Endothelial cell of umbilical vein (primary cell): ENCODE measurements at regions not wholly inside any gene's neighbourhood (a gene's known extent, or its start where the extent isn't known, plus 50 kb on each side); places are given as distances from the start of the nearest gene placed in this dataset.

Experiments used
- BruUV-seq: library from RNA; stranded (reverse); fragments of 400-500 nt; replicated peaks from 2 replicates; lab custom pipeline; 2021; lab: Mats Ljungman, UMichigan
- CTCF ChIA-PET: fragments of 300-600, 350-600 bp; sonication (Branson Sonifier 250); formaldehyde crosslinking; loops from one replicate; lab custom pipeline; 2021; ENCODE audit warnings: antibody characterized with exemption, inconsistent platforms; lab: Charles Lee
- POLR2A ChIA-PET: fragments of 300-600, 350-600 bp; sonication (Branson Sonifier 250); formaldehyde crosslinking; loops from one replicate; lab custom pipeline; 2021; ENCODE audit warnings: antibody characterized with exemption, inconsistent platforms; lab: Charles Lee
- DNase-seq: peaks from one replicate; pipeline ENCODE4 v3.0.0-alpha.2; 2011; ENCODE audit warnings: low read depth, low spot score
- FAIRE-seq: peaks from 2 replicates; lab custom pipeline; 2011; peaks lifted over from hg19 to GRCh38; lab: Jason Lieb, UNC
- H2AFZ ChIP-seq: 2 replicates; pipeline ENCODE4 v1.6.0; 2012; ENCODE audit warnings: low read depth, low read length, control low read depth, inconsistent platforms
- H3K27ac ChIP-seq: 2 replicates; pipeline ENCODE4 v1.5.1; 2011; ENCODE audit warnings: low read depth, mild to moderate bottlenecking, control low read depth, low read length, moderate library complexity; ENCODE audit not compliant: insufficient read depth
- H3K27me3 ChIP-seq, 2 experiments: 2 replicates each; pipeline versions ENCODE4 v1.6.0 to v1.6.1; 2011; ENCODE audit warnings: low read length in 2 of 2, mixed read lengths in 1 of 2; ENCODE audit not compliant: control insufficient read depth in 2 of 2, insufficient read depth in 2 of 2
- H3K36me3 ChIP-seq, 2 experiments: 2 replicates in 1 of 2; 3 replicates in 1 of 2; pipeline ENCODE4 v1.5.1; 2011; ENCODE audit warnings: low read length in 2 of 2, mild to moderate bottlenecking in 1 of 2, moderate library complexity in 1 of 2; ENCODE audit not compliant: control insufficient read depth in 2 of 2, insufficient read depth in 2 of 2; ENCODE audit errors: extremely low read depth in 1 of 2
- H3K4me1 ChIP-seq: 3 replicates; pipeline ENCODE4 v1.5.1; 2011; ENCODE audit warnings: mild to moderate bottlenecking, low read length; ENCODE audit not compliant: control insufficient read depth, insufficient read depth; ENCODE audit errors: extremely low read depth
- H3K4me2 ChIP-seq: 2 replicates; pipeline ENCODE4 v1.6.1; 2011; ENCODE audit warnings: low read length, control low read depth, mixed read lengths; ENCODE audit not compliant: insufficient read depth
- H3K4me3 ChIP-seq, 3 experiments: fragments of 200-600 bp in 1 of 3; sonication (generic), shearing (Covaris generic) in 1 of 3; replicated peaks in 1 of 3; 2 replicates each; pipeline ENCODE4 v1.5.1; 2011 to 2016; ENCODE audit warnings: control low read depth in 3 of 3, low read length in 3 of 3, mild to moderate bottlenecking in 2 of 3, inconsistent platforms in 1 of 3, low read depth in 1 of 3, moderate library complexity in 1 of 3; ENCODE audit not compliant: insufficient read depth in 1 of 3
- H3K79me2 ChIP-seq: 2 replicates; pipeline ENCODE4 v1.6.0; 2012; ENCODE audit warnings: low read length, inconsistent platforms; ENCODE audit not compliant: control insufficient read depth, insufficient read depth
- H3K9ac ChIP-seq: replicated peaks from 2 replicates; pipeline ENCODE3; 2011; ENCODE audit warnings: low read length, control low read depth; ENCODE audit not compliant: insufficient read depth; ENCODE audit errors: extremely low read depth
- H3K9me1 ChIP-seq: replicated peaks from 3 replicates; pipeline ENCODE4 v1.6.0; 2011; ENCODE audit warnings: mild to moderate bottlenecking, low read length; ENCODE audit not compliant: control insufficient read depth, insufficient read depth; ENCODE audit errors: extremely low read depth
- H3K9me3 ChIP-seq: replicated peaks from 2 replicates; pipeline ENCODE4 v1.5.1; 2012; ENCODE audit warnings: low read length, inconsistent platforms; ENCODE audit not compliant: control insufficient read depth, insufficient read depth
- H4K20me1 ChIP-seq: replicated peaks from 2 replicates; pipeline ENCODE3; 2011; ENCODE audit warnings: mild to moderate bottlenecking, low read length; ENCODE audit not compliant: control insufficient read depth, insufficient read depth; ENCODE audit errors: extremely low read depth
- EZH2 ChIP-seq: IDR thresholded peaks from 2 replicates; pipeline ENCODE4 v1.6.1; 2012; ENCODE audit warnings: borderline replicate concordance, low read depth, mild to moderate bottlenecking, moderate library complexity, low read length, inconsistent platforms; ENCODE audit not compliant: severe bottlenecking
- FOS ChIP-seq: IDR thresholded peaks from 2 replicates; pipeline ENCODE4 v1.6.1; 2011; ENCODE audit warnings: mild to moderate bottlenecking, low read length, moderate library complexity, borderline replicate concordance; ENCODE audit not compliant: insufficient read depth
- GATA2 ChIP-seq: IDR thresholded peaks from 2 replicates; pipeline ENCODE4 v1.7.0; 2011; ENCODE audit warnings: low read depth, mild to moderate bottlenecking, moderate library complexity, mixed read lengths, low read length; ENCODE audit not compliant: insufficient read length, insufficient read depth
- JUN ChIP-seq: IDR thresholded peaks from 2 replicates; pipeline ENCODE4 v1.6.1; 2011; ENCODE audit warnings: borderline replicate concordance, low read depth; ENCODE audit not compliant: insufficient read length, insufficient read depth
- MYC ChIP-seq: IDR thresholded peaks from one replicate; pipeline ENCODE4 v1.6.1; 2011; ENCODE audit warnings: mild to moderate bottlenecking, low read depth, low read length
- POLR2A ChIP-seq: IDR thresholded peaks from 2 replicates; pipeline ENCODE4 v1.6.1; 2012; ENCODE audit warnings: low read depth, mild to moderate bottlenecking, control low read depth, low read length
- POLR2AphosphoS5 ChIP-seq: IDR thresholded peaks from 2 replicates; pipeline ENCODE4 v1.6.1; 2012; ENCODE audit warnings: low read depth, mild to moderate bottlenecking, control low read depth, low read length, moderate library complexity; ENCODE audit not compliant: insufficient read depth
- dilution Hi-C: fragments of 300-500 bp; cut with MboI; formaldehyde crosslinking; loops from one replicate; pipeline ENCODE4 v1.15.0; 2019; ENCODE audit warnings: low sequenced_read_pairs; ENCODE audit not compliant: extremely low pct_ligation_motif_present
- intact Hi-C: fragments of 100-400 bp; cut with micrococcal nuclease; formaldehyde crosslinking; loops from one replicate; pipeline ENCODE4 v1.10.0; 2022
- TF ChIP-seq, protein P1 (sequence below), 2 donors: IDR thresholded peaks; 1 replicate in 1 of 2; 2 replicates in 1 of 2; pipeline ENCODE4 v1.5.1; 2011; ENCODE audit warnings: low read length in 2 of 2, mild to moderate bottlenecking in 2 of 2, moderate library complexity in 2 of 2, control low read depth in 1 of 2, inconsistent platforms in 1 of 2, low read depth in 1 of 2; ENCODE audit not compliant: insufficient read depth in 1 of 2; ENCODE audit errors: extremely low read depth in 1 of 2
- TF ChIP-seq, protein P2 (sequence below): IDR thresholded peaks from 2 replicates; pipeline ENCODE4 v1.6.1; 2011; ENCODE audit not compliant: insufficient read depth, insufficient read length

DNA sequence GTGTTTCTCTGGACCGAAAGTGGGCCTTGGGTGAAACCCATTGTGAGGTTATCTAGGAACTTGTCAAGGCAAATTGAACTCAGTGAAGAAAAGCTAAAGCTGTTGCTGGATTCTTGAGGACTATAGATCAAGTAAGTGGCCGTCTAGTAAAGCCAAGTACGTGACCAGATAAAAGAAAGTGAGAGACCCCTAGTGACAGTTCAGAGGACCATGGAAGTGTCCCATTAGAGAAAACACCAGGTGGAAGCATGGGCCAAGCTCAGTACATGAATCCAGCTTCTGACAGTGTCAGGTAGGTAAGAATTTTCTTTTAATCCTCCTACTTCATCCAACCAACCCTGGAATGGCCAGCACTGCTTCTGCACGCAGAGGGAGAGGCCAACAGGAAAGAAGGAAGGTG, 349.3 kb upstream of the RGMA start:
- Histone ChIP-seq H3K4me2 (no peak overlapping the region), H3K4me1 (no peaks in the 10 kb centered on the region), H3K9me1 (no peaks in the 10 kb centered on the region), H3K4me3 (no peak overlapping the region), H3K9ac (no peak overlapping the region), H3K79me2 (no peaks in the 10 kb centered on the region), H3K36me3 (no peaks in the 10 kb centered on the region), H3K27me3 (no peaks in the 10 kb centered on the region), H2AFZ (no peak overlapping the region), H3K27ac (no peak overlapping the region), H4K20me1 (no peaks in the 10 kb centered on the region), H3K9me3 (peaks cover 4% of the 10 kb centered on the region)
- intact Hi-C loops (no loop called here), dilution Hi-C loops (no loop called here)
- ChIA-PET POLR2A (no interaction called here), CTCF (no interaction called here)
- no TSS peak for BruUV-seq
- DNase-seq: no peak
- FAIRE-seq: no peak
- TF ChIP-seq JUN: no peak
- TF ChIP-seq, protein P1, sequence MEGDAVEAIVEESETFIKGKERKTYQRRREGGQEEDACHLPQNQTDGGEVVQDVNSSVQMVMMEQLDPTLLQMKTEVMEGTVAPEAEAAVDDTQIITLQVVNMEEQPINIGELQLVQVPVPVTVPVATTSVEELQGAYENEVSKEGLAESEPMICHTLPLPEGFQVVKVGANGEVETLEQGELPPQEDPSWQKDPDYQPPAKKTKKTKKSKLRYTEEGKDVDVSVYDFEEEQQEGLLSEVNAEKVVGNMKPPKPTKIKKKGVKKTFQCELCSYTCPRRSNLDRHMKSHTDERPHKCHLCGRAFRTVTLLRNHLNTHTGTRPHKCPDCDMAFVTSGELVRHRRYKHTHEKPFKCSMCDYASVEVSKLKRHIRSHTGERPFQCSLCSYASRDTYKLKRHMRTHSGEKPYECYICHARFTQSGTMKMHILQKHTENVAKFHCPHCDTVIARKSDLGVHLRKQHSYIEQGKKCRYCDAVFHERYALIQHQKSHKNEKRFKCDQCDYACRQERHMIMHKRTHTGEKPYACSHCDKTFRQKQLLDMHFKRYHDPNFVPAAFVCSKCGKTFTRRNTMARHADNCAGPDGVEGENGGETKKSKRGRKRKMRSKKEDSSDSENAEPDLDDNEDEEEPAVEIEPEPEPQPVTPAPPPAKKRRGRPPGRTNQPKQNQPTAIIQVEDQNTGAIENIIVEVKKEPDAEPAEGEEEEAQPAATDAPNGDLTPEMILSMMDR (IDR thresholded peaks at IDR 0.05; ENCODE audit: extremely low read depth in 1 of 2, insufficient read depth in 1 of 2, low read depth in 1 of 2, low read length in 2 of 2): no peak
- TF ChIP-seq, protein P2, sequence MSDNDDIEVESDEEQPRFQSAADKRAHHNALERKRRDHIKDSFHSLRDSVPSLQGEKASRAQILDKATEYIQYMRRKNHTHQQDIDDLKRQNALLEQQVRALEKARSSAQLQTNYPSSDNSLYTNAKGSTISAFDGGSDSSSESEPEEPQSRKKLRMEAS: no peak
- no peak for TF ChIP-seq EZH2
- no peak for TF ChIP-seq POLR2A
- no peak for TF ChIP-seq GATA2
- no peak for TF ChIP-seq POLR2AphosphoS5
- no peak for TF ChIP-seq MYC
- no peak for TF ChIP-seq FOS
